Calu3 (cell line): ENCODE measurements at regions not wholly inside any gene's neighbourhood (a gene's known extent, or its start where the extent isn't known, plus 50 kb on each side); places are given as distances from the start of the nearest gene placed in this dataset.
"Not testable (repeated sequence)": the region's sequence is repeated elsewhere in the genome, so short reads cannot be mapped to it uniquely, and the experiment has no call there.

Source experiments
- BruUV-seq: library from RNA; stranded (reverse); fragments of 400-500 nt; replicated peaks from 2 replicates; lab custom pipeline; 2021; lab: Mats Ljungman, UMichigan
- CTCF ChIA-PET: fragments of 300-600 bp; sonication (Branson Sonifier 250); formaldehyde crosslinking; loops from one replicate; lab custom pipeline; 2022; ENCODE audit warnings: antibody characterized with exemption; lab: Charles Lee
- DNase-seq: peaks from one replicate; pipeline ENCODE4 v3.0.0; 2022
- H3K27ac Mint-ChIP-seq: one replicate; pipeline ENCODE4 v1.8.0; 2022; ENCODE audit warnings: mixed read lengths; ENCODE audit not compliant: unreplicated experiment
- H3K27me3 Mint-ChIP-seq: one replicate; pipeline ENCODE4 v1.8.0; 2022; ENCODE audit warnings: mixed read lengths; ENCODE audit not compliant: unreplicated experiment
- H3K36me3 Mint-ChIP-seq: one replicate; pipeline ENCODE4 v1.8.0; 2022; ENCODE audit warnings: mild to moderate bottlenecking, moderate library complexity, mixed read lengths; ENCODE audit not compliant: insufficient read depth, unreplicated experiment
- H3K4me1 Mint-ChIP-seq: one replicate; pipeline ENCODE4 v1.8.0; 2022; ENCODE audit warnings: mild to moderate bottlenecking, low read depth, mixed read lengths; ENCODE audit not compliant: unreplicated experiment
- H3K4me3 Mint-ChIP-seq: one replicate; pipeline ENCODE4 v1.8.0; 2022; ENCODE audit warnings: mild to moderate bottlenecking, low read depth, moderate library complexity, mixed read lengths; ENCODE audit not compliant: unreplicated experiment
- H3K9me3 Mint-ChIP-seq: one replicate; pipeline ENCODE4 v1.8.0; 2022; ENCODE audit warnings: low read depth, mixed read lengths; ENCODE audit not compliant: unreplicated experiment
- CTCF ChIP-seq: fragments of 200-600 bp; IDR thresholded peaks from one replicate; pipeline ENCODE4 v1.8.0; 2022; ENCODE audit warnings: antibody characterized with exemption; ENCODE audit not compliant: unreplicated experiment
- intact Hi-C: fragments of 100-400 bp; cut with micrococcal nuclease; formaldehyde crosslinking; loops from one replicate; pipeline ENCODE4 v1.10.0; 2022; ENCODE audit not compliant: unreplicated experiment

- Mint-ChIP-seq H3K36me3 (no peaks in the 10 kb centered on the region), H3K4me3 (no peak overlapping the region), H3K9me3 (no peaks in the 10 kb centered on the region), H3K27ac (no peak overlapping the region), H3K27me3 (peaks cover 20% of the 10 kb centered on the region), H3K4me1 (no peaks in the 10 kb centered on the region)
- intact Hi-C loops, result no loop called here
- BruUV-seq, result no TSS peak
- no peak for DNase-seq
- TF ChIP-seq CTCF, result no peak
- CTCF ChIA-PET, result no interaction called here
Measured at GRCh38 chr6:6491761-6492160, 96.8 kb upstream of the LY86 start.

GRCh38 chr6:6492675-6493074 is 95.8 kb upstream of the LY86 start:
- H3K9me3 Mint-ChIP-seq, result no peaks in the 10 kb centered on the region
- H3K4me1 Mint-ChIP-seq, result no peaks in the 10 kb centered on the region
- CTCF ChIA-PET, result no interaction called here
- no peaks in the 10 kb centered on the region for H3K36me3 Mint-ChIP-seq
- H3K27me3 Mint-ChIP-seq, result peaks cover 16% of the 10 kb centered on the region
- H3K4me3 Mint-ChIP-seq, result no peak overlapping the region
- DNase-seq, result no peak
- no TSS peak for BruUV-seq
- H3K27ac Mint-ChIP-seq, result no peak overlapping the region
- intact Hi-C loops, result no loop called here
- no peak for TF ChIP-seq CTCF

- peaks cover 15% of the 10 kb centered on the region for H3K27me3 Mint-ChIP-seq
- BruUV-seq, H3K9me3 Mint-ChIP-seq, H3K4me3 Mint-ChIP-seq, H3K36me3 Mint-ChIP-seq, H3K27ac Mint-ChIP-seq, DNase-seq, intact Hi-C loops, H3K4me1 Mint-ChIP-seq: not testable (repeated sequence)
- CTCF ChIA-PET, result interaction anchor here (0.7 kb wide), 1 partner anchor 1532 kb away, joined by 6 read pairs; no protein-coding TSS in a partner anchor
Measured at GRCh38 chr6:6494139-6494538, 94.4 kb upstream of the LY86 start.

- BruUV-seq, result no TSS peak
- Mint-ChIP-seq H3K9me3 (no peaks in the 10 kb centered on the region), H3K27me3 (peaks cover 20% of the 10 kb centered on the region), H3K36me3 (no peaks in the 10 kb centered on the region), H3K27ac (no peak overlapping the region), H3K4me1 (no peaks in the 10 kb centered on the region), H3K4me3 (no peak overlapping the region)
- peak; percentile 18 for DNase-seq
- CTCF ChIA-PET, result no interaction called here
- no peak for TF ChIP-seq CTCF
- intact Hi-C loops, result no loop called here
Measured at GRCh38 chr6:6494677-6495076, 93.8 kb upstream of the LY86 start.

- intact Hi-C loops, result no loop called here
- H3K9me3 Mint-ChIP-seq, result no peaks in the 10 kb centered on the region
- CTCF ChIA-PET, result no interaction called here
- peaks cover 26% of the 10 kb centered on the region for H3K27me3 Mint-ChIP-seq
- no peak overlapping the region for H3K4me3 Mint-ChIP-seq
- no peak overlapping the region for H3K27ac Mint-ChIP-seq
- no peaks in the 10 kb centered on the region for H3K4me1 Mint-ChIP-seq
- BruUV-seq, result no TSS peak
- TF ChIP-seq CTCF, result no peak
- no peaks in the 10 kb centered on the region for H3K36me3 Mint-ChIP-seq
- DNase-seq, result no peak
Measured at GRCh38 chr6:6495851-6496250, 92.7 kb upstream of the LY86 start.
